Transverse colon (tissue), 4 donors: ENCODE measurements at regions not wholly inside any gene's neighbourhood (a gene's known extent, or its start where the extent isn't known, plus 50 kb on each side); places are given as distances from the start of the nearest gene placed in this dataset.

Experiments
- DNase-seq: peaks from one replicate; pipeline ENCODE4 v3.0.0-alpha.2; 2019
- H3K27ac ChIP-seq, 4 donors: fragments of 200-600 bp; sonication (generic); 2 replicates each; pipeline ENCODE4 v1.5.1; 2016 to 2018; ENCODE audit warnings: inconsistent platforms in 4 of 4
- H3K27me3 ChIP-seq: fragments of 200-600 bp; sonication (generic); 2 replicates; pipeline ENCODE4 v1.5.1; 2017; ENCODE audit warnings: inconsistent platforms
- H3K36me3 ChIP-seq, 4 donors: fragments of 200-600 bp; sonication (generic); 2 replicates each; pipeline ENCODE4 v1.5.1; 2017 to 2019; ENCODE audit warnings: inconsistent platforms in 4 of 4
- H3K4me1 ChIP-seq, 4 donors: fragments of 200-600 bp; sonication (generic); 2 replicates each; pipeline ENCODE4 v1.5.1; 2017 to 2020; ENCODE audit warnings: inconsistent platforms in 4 of 4
- H3K4me3 ChIP-seq, 4 donors: fragments of 200-600 bp; sonication (generic); 1 replicate in 1 of 4; 2 replicates in 3 of 4; pipeline versions ENCODE4 v1.5.1 to v1.6.1; 2017 to 2019; ENCODE audit warnings: inconsistent platforms in 4 of 4
- H3K9me3 ChIP-seq, 2 donors: fragments of 200-600 bp; sonication (generic); 2 replicates each; pipeline ENCODE4 v1.5.1; 2017 to 2019; ENCODE audit warnings: inconsistent platforms in 2 of 2
- CTCF ChIP-seq, 5 experiments: fragments of 200-600 bp in 3 of 5; fragments of 450-650 bp in 2 of 5; sonication (generic) in 3 of 5; IDR thresholded peaks; 1 replicate in 2 of 5; 2 replicates in 3 of 5; pipeline ENCODE4 v1.5.1; 2016 to 2017; ENCODE audit warnings: antibody characterized with exemption in 5 of 5, inconsistent platforms in 3 of 5, mild to moderate bottlenecking in 2 of 5, moderate library complexity in 1 of 5
- EP300 ChIP-seq: sonication (generic); formaldehyde crosslinking; IDR thresholded peaks from one replicate; pipeline ENCODE4 v1.6.1; 2017; ENCODE audit warnings: antibody characterized with exemption, low read depth
- POLR2A ChIP-seq: fragments of 450-650 bp; IDR thresholded peaks from one replicate; pipeline ENCODE4 v1.6.1; 2016; ENCODE audit warnings: antibody characterized with exemption, mild to moderate bottlenecking, moderate library complexity
- POLR2AphosphoS5 ChIP-seq, 3 donors: sonication (generic); formaldehyde crosslinking; IDR thresholded peaks; one replicate each; pipeline ENCODE4 v1.6.1; 2016; ENCODE audit warnings: antibody characterized with exemption in 3 of 3
- WGBS, 2 donors: methylation state at CpG; one replicate each; pipeline ENCODE4 v1.1.5; 2018; ENCODE audit warnings: low coverage in 1 of 2; 5-methylcytosine and 5-hydroxymethylcytosine counted together
- in situ Hi-C, 4 donors: fragments of 200-750 bp; cut with MboI; loops; one replicate each; pipeline versions ENCODE4 v1.15.0 to v1.15.1; 2017; ENCODE audit warnings: low sequenced_read_pairs in 3 of 4, low pct_ligation_motif_present in 1 of 4, low pct_unique_long_range_greater_than_20kb in 1 of 4
- intact Hi-C: fragments of 100-400 bp; cut with DNase I; formaldehyde crosslinking; loops from one replicate; pipeline ENCODE4 v1.15.1; 2023; ENCODE audit warnings: low total_unique reads

DNA sequence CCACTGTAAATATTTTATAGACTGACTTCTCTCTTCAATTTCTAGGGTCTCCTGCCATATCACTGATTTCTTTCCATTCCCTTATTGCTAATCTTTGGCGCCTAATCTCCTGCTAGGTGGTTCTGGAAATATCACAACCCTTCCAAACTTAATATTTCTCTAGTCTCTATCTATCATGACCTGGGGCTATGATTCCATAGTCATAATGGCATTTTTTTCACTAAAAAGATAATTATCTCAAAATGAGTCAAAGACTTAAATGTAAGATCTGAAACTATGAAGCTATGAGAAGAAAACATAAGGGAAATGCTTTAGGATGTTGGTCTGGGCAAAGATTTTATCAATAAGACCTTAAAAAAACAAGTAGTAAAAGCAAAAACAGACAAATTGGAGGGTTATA lies 74.2 kb downstream of the LEPR start:
- Histone ChIP-seq H3K36me3 (no peaks in the 10 kb centered on the region), H3K4me3 (no peak overlapping the region), H3K27me3 (no peaks in the 10 kb centered on the region), H3K4me1 (peaks cover 0 to 3% (median 0%) of the 10 kb centered on the region in 4 donors), H3K9me3 (no peaks in the 10 kb centered on the region), H3K27ac (no peak overlapping the region)
- intact Hi-C loops: no loop called here
- WGBS, 2 donors: 92 to 93% methylated on average over 1 of the region's 1 CpG
- no peak for TF ChIP-seq POLR2A
- no peak for DNase-seq
- in situ Hi-C loops: no loop called here

DNA sequence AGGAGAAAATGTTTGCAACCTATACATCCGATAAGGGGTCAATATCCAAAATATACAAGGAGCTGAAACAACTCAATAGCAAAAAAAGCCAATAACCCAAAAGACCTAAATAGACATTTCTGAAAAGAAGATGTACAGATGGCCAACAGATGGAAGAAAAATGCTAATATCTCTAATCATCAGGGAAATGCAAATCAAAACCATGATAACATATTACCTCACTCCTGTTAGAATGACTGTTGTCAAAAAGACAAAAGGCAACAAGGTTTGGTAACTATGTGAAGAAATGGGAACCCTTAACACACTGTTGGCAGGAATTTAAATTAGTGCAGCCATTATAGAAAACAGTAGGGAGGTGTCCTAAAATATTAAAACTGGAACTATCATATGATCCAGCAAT lies 74.7 kb downstream of the LEPR start:
- Histone ChIP-seq H3K4me3 (no peak overlapping the region), H3K27me3 (no peaks in the 10 kb centered on the region), H3K9me3 (no peaks in the 10 kb centered on the region), H3K4me1 (peaks cover 0 to 3% (median 0%) of the 10 kb centered on the region in 4 donors), H3K27ac (no peak overlapping the region), H3K36me3 (no peaks in the 10 kb centered on the region)
- intact Hi-C loops (no loop called here), in situ Hi-C loops (no loop called here)
- no peak for DNase-seq
- TF ChIP-seq EP300 (no peak), POLR2A (no peak), POLR2AphosphoS5 (IDR thresholded peaks at IDR 0.05) (no peak), CTCF (IDR thresholded peaks at IDR 0.05) (no peak)
- WGBS, 2 donors: 83 to 95% methylated on average over 1 of the region's 1 CpG

GRCh38 chr1:65497256-65497830 lies 76.9 kb downstream of the LEPR start:
- Histone ChIP-seq H3K9me3 (no peaks in the 10 kb centered on the region), H3K4me1 (peaks cover 0 to 3% (median 0%) of the 10 kb centered on the region in 4 donors), H3K27me3 (no peaks in the 10 kb centered on the region), H3K4me3 (no peak overlapping the region), H3K27ac (no peak overlapping the region), H3K36me3 (no peaks in the 10 kb centered on the region)
- WGBS, 2 donors: 50 to 61% methylated on average over 1 to 2 of the region's 2 CpGs
- TF ChIP-seq CTCF (IDR thresholded peaks at IDR 0.05) (no peak), EP300 (no peak), POLR2A (no peak), POLR2AphosphoS5 (IDR thresholded peaks at IDR 0.05) (no peak)
- intact Hi-C loops (no loop called here), in situ Hi-C loops (no loop called here)
- no peak for DNase-seq

DNA sequence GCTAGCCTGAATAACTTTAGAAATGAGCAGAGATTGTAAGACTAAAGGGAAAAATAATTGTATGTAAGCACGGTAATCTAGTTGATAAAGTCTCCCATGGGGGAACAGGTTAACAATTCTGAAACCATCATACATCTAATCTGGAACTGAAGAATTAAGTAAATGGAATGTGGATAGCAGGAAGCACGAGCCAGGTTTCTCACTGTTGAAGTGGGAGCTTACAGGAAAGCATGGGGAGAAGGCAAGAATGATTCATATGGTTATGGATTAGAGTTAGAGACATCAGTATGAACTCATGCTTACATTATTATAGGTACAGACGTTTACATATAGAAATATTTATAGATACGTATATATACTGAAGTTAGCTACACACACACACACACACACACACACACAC lies 83.0 kb downstream of the LEPR start:
- Histone ChIP-seq H3K36me3 (no peaks in the 10 kb centered on the region), H3K4me1 (no peaks in the 10 kb centered on the region), H3K4me3 (no peak overlapping the region), H3K27me3 (no peaks in the 10 kb centered on the region), H3K9me3 (no peaks in the 10 kb centered on the region), H3K27ac (no peak overlapping the region)
- DNase-seq: no peak
- in situ Hi-C loops: no loop called here
- WGBS, 2 donors: 59 to 65% methylated on average over 3 to 4 of the region's 4 CpGs
- no peak for TF ChIP-seq POLR2AphosphoS5 (IDR thresholded peaks at IDR 0.05)
- TF ChIP-seq POLR2A: no peak
- TF ChIP-seq EP300: no peak
- no peak for TF ChIP-seq CTCF (IDR thresholded peaks at IDR 0.05)
- intact Hi-C loops: no loop called here

DNA sequence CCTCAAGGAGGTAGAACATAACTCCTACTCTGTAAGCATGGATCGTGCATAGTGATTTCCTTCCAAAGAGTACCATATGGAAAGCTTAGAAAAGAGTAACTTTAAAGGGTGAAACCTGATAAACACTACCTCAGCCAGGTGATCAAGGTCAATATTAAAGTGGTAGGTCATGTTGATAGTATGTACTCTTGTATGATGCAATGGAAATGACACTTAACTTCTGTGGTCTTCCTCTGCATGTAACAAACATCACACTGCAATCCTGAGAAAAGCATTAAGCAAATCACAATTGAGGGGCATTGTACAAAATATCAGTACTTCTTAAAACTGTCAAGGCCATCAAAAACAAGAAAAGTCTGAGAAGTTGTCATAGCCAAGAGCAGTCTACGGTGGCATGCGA lies 83.8 kb downstream of the LEPR start:
- intact Hi-C loops (no loop called here), in situ Hi-C loops (no loop called here)
- WGBS, 2 donors: 92 to 94% methylated on average over 3 of the region's 3 CpGs
- no peak overlapping the region for H3K4me3 ChIP-seq
- no peaks in the 10 kb centered on the region for H3K9me3 ChIP-seq
- DNase-seq: no peak
- no peaks in the 10 kb centered on the region for H3K27me3 ChIP-seq
- no peak overlapping the region for H3K27ac ChIP-seq
- no peak for TF ChIP-seq EP300
- TF ChIP-seq POLR2A: no peak
- TF ChIP-seq CTCF (IDR thresholded peaks at IDR 0.05): no peak
- TF ChIP-seq POLR2AphosphoS5 (IDR thresholded peaks at IDR 0.05): no peak
- H3K36me3 ChIP-seq: no peaks in the 10 kb centered on the region
- H3K4me1 ChIP-seq: no peaks in the 10 kb centered on the region
